ENCODE measurements at regions not wholly inside any gene's neighbourhood (a gene's known extent, or its start where the extent isn't known, plus 50 kb on each side); places are given as distances from the start of the nearest gene placed in this dataset.

GRCh38 chr21:14308234-14308633 is 74.7 kb downstream of the HSPA13 start:
- TF ChIP-seq, protein P1, sequence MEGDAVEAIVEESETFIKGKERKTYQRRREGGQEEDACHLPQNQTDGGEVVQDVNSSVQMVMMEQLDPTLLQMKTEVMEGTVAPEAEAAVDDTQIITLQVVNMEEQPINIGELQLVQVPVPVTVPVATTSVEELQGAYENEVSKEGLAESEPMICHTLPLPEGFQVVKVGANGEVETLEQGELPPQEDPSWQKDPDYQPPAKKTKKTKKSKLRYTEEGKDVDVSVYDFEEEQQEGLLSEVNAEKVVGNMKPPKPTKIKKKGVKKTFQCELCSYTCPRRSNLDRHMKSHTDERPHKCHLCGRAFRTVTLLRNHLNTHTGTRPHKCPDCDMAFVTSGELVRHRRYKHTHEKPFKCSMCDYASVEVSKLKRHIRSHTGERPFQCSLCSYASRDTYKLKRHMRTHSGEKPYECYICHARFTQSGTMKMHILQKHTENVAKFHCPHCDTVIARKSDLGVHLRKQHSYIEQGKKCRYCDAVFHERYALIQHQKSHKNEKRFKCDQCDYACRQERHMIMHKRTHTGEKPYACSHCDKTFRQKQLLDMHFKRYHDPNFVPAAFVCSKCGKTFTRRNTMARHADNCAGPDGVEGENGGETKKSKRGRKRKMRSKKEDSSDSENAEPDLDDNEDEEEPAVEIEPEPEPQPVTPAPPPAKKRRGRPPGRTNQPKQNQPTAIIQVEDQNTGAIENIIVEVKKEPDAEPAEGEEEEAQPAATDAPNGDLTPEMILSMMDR (IDR thresholded peaks at IDR 0.05; ENCODE audit: low read depth, low read length), result no peak
- DNase-seq (ENCODE audit: low read depth, low spot score), result no peak
- no peak overlapping the region for H3K4me3 ChIP-seq (ENCODE audit: low read depth, low read length)
- in situ Hi-C loops (cut with HindIII; ENCODE audit: low sequenced_read_pairs), result no loop called here

DNA sequence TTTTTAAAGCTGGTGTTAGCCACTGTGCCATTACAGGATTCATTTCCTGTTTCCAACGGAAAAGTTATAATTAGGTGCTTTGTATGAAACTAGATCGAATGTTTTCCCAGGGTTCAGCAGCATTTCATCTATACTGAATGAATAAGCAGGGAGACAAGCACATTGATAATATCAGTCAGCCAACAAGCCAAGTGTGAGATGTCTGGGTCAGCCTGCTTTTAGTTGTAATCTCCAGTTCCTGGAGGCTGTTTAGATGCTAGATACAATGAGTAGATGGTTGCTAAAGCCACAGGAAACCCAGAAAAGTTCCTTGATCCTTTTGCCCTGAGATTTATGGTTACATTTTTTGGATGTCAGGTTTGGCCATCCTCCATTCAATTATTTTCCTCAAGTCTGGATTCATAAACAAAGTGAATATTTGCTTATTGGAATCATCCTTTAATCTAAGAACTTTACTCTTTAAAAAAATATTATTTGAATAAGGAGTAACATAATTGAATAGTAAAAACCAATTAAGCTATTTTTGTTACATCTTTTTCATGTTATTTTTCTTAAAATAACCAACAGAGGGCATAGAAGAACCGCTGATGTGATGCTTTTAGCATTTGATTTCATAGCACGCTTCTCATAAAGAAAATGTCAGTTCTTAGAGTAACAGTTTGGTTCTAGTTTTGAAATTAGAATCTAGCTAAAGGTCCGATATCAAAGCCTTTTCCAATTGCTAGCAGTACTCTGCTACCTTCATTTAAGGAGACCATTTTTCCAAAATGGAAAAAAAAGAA is 76.6 kb downstream of the HSPA13 start:
- H3K4me3 ChIP-seq (ENCODE audit: low read depth, low read length), result no peak overlapping the region
- no peak for DNase-seq (ENCODE audit: low read depth, low spot score)
- TF ChIP-seq, protein P1 (IDR thresholded peaks at IDR 0.05; ENCODE audit: low read depth, low read length), result no peak
- in situ Hi-C loops (cut with HindIII; ENCODE audit: low sequenced_read_pairs), result no loop called here

DNA sequence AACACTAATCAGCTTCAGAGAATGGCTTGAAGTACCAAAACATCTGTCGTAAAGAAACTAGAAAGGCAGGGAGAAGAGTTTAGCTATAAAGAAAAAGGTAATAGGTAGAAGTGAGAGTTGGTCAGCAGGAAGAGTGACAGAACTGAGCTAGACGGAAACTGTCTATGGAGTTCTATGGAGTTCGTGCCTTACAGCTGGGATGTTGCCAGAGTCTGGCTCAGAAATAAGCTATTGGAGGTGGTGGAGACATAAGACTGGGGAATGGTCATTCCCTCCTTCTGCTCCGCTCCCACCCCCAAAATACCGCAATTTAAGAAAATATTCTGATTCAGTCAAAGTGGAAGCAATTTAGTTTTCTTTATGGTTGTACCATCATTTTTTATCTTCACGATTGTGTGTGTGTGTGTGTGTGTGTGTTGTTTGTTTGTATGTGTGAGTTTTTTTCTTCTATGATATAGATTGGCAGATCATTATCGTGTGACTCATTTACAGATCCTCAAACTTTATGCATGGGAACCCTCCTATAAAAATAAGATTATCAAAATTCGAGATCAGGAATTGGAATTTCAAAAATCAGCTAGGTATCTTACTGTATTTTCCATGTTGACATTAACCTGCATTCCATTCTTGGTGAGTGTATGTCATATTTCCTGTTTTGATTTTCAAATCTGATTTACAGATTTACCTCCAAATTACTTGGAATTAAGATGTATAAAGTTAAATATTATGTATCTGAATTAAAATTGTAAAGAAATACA is 79.0 kb downstream of the HSPA13 start:
- in situ Hi-C loops (cut with HindIII; ENCODE audit: low sequenced_read_pairs), result no loop called here

GRCh38 chr21:14300074-14300473 is 82.9 kb downstream of the HSPA13 start:
- H3K4me3 ChIP-seq (ENCODE audit: low read depth, low read length), result no peak overlapping the region
- in situ Hi-C loops (cut with HindIII; ENCODE audit: low sequenced_read_pairs), result no loop called here
- DNase-seq (ENCODE audit: low read depth, low spot score), result no peak
- TF ChIP-seq, protein P1 (IDR thresholded peaks at IDR 0.05; ENCODE audit: low read depth, low read length), result no peak

More for the DNA sequence above, 79.0 kb downstream of the HSPA13 start:
- TF ChIP-seq, protein P1 (IDR thresholded peaks at IDR 0.05; ENCODE audit: low read depth, low read length), result no peak
- H3K4me3 ChIP-seq (ENCODE audit: low read depth, low read length), result no peak overlapping the region
- no peak for DNase-seq (ENCODE audit: low read depth, low spot score)

- H3K4me3 ChIP-seq (ENCODE audit: low read depth, low read length), result no peak overlapping the region
- TF ChIP-seq, protein P1 (IDR thresholded peaks at IDR 0.05; ENCODE audit: low read depth, low read length), result no peak
- in situ Hi-C loops (cut with HindIII; ENCODE audit: low sequenced_read_pairs), result no loop called here
- no peak for DNase-seq (ENCODE audit: low read depth, low spot score)
These were observed 74.6 kb downstream of the RBM11 start for GRCh38 chr21:14290576-14290975.

- DNase-seq (ENCODE audit: low read depth, low spot score), result no peak
- H3K4me3 ChIP-seq (ENCODE audit: low read depth, low read length), result no peak overlapping the region
- TF ChIP-seq, protein P1 (IDR thresholded peaks at IDR 0.05; ENCODE audit: low read depth, low read length), result no peak
- in situ Hi-C loops (cut with HindIII; ENCODE audit: low sequenced_read_pairs), result no loop called here
These were observed 73.0 kb downstream of the RBM11 start for GRCh38 chr21:14288922-14289321.
